HG03457 (cell line): ENCODE measurements at regions not wholly inside any gene's neighbourhood (a gene's known extent, or its start where the extent isn't known, plus 50 kb on each side); places are given as distances from the start of the nearest gene placed in this dataset.

ENCODE experiments used
- ATAC-seq: cut with Tn5 transposase; IDR thresholded peaks from one replicate; pipeline ENCODE4 v1.9.1; 2021; ENCODE audit warnings: moderate number of reproducible peaks; ENCODE audit not compliant: unreplicated experiment

DNA sequence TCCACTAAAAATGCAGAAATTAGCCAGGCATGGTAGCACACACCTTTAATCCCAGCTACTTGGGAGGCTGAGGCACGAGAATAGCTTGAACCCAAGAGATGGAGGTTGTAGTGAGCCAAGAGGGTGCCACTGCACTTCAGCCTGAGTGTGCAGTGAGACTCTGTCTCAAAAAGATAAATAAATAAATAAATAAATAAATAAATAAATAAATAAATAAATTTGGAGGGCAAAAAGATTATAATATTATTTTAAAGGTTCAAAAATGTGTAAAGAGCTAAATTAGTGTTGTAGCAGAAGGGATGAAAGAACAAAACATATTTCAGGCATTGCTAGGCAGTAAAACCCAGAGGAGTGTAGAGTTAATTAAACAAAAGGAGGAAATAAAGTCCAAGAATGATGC, 1136.4 kb upstream of the CDH2 start:
- ATAC-seq, result no peak

DNA sequence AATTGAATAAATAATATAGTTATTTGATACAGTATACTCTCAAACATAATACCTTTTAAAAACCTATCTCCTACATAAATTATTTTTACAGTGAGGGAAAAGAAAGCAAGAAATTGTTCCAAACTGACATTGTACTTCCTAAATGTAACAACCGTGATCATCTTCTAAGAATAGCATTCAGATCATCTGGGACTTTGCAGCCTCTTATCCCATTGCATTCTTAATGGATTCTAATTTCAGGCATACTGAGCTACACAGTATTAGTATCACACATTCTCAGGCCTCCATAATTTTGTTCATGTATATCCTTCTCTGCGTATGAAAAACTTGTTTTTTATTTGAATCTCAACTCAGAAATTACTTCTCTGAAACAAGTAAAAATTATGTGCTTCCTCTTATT, 1134.7 kb upstream of the CDH2 start:
- no peak for ATAC-seq

- ATAC-seq, result no peak
These were observed 1132.4 kb upstream of the CDH2 start for GRCh38 chr18:29309366-29309765.

- no peak for ATAC-seq
These were observed 1131.1 kb upstream of the CDH2 start for GRCh38 chr18:29307982-29308381.

- ATAC-seq, result no peak
These were observed 1130.3 kb upstream of the CDH2 start for GRCh38 chr18:29307231-29307630.

GRCh38 chr18:29305516-29305915, 1128.6 kb upstream of the CDH2 start:
- ATAC-seq, result no peak

- no peak for ATAC-seq
These were observed 1124.1 kb upstream of the CDH2 start for GRCh38 chr18:29301048-29301447.

GRCh38 chr18:29285471-29285870, 1108.5 kb upstream of the CDH2 start:
- ATAC-seq, result no peak

DNA sequence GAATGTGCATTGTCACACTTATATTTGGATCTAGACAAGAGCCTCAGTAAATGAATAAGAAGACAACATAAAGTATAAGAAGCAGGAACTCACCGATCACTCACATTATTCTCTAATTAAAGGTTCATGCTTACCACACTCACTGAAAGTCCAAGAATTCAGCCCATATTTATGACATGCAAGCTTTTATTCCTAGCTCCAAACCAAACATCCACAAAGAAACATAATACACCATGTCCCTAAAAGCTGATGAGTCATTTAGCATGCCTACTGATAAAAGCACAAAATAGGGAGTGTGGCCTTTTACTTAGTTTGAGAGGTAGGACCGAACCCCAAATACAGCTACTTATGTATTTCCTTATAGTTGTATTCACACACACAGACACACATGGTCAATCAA, 1094.6 kb upstream of the CDH2 start:
- no peak for ATAC-seq

DNA sequence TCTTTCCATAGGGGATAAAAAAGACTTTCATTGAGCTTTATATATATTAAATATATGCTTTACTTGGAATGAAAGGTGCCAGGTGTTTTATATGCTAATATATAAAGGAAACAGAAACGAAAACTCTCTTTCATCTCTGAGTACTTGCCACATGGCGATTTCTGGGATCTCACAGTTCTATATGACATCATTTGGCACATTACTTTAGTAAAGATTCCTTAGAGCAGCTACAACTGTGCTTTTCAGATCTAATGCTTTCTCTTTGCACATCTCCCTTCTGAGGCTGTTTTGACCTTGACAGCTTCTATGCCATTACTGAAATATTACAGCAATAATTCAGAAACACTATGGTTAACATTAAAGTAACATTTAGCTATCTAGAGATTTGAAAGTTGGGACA, 1082.9 kb upstream of the CDH2 start:
- ATAC-seq, result no peak

DNA sequence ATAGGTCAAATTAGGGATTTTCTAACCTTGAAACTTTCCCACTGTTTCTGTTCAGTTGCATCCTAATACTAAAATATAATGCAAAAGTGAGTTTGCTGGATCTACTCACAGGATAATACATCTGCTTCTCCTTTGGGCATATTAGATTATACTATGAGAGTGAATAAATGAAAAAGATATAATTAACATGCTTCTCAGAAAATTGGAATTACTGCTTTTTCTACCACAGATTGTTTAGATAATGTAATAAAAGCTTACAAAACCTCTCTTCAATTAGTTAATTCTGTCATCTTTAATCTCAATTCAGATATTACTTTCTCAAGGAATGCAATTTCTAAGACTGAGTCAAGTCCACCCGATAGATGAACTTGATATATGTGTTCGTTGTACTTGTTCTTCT, 1077.2 kb upstream of the CDH2 start:
- no peak for ATAC-seq

- ATAC-seq, result no peak
These were observed 1074.8 kb upstream of the CDH2 start for GRCh38 chr18:29251681-29252080.

DNA sequence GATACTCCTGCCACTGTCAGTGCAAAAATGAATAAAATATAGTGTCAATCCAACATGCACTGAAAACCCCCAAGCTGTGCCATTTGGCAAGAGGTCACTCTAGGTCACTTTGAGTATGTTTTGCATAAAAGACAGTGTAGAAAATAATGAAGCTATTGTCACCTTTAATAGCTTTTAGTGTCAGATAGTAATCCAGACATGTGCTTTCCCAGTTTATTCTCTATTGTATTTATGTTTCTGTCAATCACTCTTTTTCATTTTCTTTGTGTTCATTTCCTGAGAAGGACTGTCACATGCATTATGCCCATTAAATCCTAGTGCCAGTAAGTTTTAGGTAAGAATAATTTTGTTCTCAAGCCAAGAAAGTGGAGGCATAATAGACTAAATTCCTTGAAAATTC, 1073.9 kb upstream of the CDH2 start:
- no peak for ATAC-seq

DNA sequence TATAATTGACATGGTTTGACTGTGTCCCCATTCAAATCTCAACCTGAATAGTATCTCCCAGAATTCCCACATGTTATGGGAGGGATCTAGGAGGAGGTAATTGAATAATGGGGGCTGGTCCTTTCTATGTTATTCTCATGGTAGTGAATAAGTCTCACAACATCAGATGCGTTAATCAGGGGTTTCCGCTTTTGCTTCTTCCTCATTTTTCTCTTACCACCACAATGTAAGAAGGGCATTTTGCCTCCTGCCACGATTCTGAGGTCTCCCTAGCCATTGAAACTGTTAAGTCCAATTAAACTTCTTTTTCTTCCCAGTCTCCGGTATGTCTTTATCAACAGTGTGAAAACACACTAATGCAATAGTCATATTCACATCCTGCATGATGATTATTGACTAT, 1073.3 kb upstream of the CDH2 start:
- ATAC-seq, result no peak

DNA sequence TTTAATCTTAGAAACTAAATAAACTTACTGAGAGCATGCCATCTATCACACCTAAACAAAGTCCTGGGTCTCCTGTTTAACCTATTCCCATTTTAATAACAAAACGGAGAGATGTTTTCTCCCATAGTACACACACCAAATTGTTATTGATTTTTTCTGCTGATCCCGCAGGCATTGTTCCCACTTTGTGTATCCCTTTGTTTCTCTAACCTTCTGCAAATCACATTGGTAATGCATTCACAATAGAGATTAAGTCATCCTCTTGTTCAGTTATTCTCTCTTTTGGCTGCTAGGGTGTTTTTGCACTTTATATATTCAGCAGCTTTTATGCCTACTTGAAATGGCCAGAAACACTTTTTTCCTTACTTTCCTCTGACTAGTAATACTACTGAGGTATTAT, 1071.9 kb upstream of the CDH2 start:
- ATAC-seq, result no peak

DNA sequence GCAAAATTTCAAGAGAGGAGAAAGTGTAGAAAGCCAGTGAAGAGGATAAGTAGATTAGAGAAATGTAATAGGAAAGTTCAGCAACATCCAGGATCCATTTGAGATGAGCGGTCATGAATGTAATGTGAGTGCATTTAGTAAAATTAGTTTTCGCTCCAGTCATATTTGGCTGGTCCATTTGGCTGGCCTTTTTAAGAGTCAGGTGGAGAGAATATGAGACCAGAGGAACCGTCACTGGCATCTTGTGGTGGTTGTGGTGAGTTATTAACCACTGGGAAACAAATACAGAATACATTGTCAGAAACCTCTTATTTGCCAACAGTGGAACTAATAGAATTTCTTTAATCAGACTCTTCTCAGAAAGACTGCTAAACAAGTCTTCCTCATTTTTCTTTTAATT, 1064.3 kb upstream of the CDH2 start:
- ATAC-seq, result no peak

DNA sequence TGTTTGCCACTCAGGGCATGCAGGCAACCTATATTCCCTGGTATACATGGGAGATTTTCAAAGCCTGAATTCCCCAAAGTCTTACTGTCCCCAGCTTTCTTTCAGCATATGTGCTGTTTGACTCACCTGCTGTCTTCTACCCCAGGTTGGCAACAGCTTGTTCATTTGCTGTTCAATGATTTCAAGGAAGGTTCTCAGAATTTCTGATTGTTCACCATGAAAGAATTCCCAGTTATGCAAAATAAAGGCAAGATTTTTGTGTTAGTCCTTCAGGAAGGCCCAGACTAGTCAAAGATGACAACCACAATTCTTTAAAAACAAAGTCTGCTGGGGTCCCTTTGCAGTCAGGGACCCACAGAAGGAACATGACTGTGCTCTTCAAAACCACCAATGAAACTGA, 1057.8 kb upstream of the CDH2 start:
- no peak for ATAC-seq

GRCh38 chr18:29226213-29226612, 1049.3 kb upstream of the CDH2 start:
- ATAC-seq, result no peak

GRCh38 chr18:29225351-29225750, 1048.4 kb upstream of the CDH2 start:
- no peak for ATAC-seq

DNA sequence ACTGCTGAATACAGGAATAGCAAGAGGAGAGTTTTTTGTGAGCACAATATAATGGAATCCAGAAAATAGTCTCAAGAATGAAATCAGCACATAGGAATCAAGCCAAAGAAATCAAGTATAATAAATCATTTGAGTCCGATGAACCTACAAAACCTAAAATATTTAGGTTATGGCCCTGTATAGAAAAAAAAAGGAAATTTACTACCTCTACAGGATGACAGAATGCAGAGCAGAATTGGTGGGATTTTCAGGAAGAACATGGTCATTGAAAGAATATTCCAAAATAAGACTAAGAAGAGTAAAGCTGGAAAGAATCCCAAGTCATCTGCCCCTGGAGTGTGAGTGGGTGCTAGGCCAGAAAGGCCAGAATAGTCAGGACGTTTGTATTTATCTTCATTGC, 1041.2 kb upstream of the CDH2 start:
- no peak for ATAC-seq

GRCh38 chr18:29217124-29217915, 1040.4 kb upstream of the CDH2 start:
- no peak for ATAC-seq

DNA sequence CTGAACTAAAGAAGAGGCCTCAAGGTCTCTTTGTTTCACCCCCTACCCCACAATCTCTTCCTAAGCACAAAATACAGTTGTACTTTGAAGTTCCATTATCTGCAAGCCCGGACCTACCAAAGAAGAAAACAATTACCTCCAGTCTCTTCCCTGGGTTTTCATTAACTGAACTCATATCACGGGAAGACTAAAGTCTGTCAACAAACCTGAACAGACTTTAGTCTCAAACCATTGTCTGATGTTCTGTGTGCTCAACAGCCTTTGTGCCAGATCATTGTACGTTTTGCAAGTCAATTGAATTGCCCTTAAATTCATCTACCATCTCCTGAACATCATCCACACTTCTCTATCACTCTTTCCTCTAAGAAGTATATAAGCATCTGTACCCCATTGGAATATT, 1021.9 kb upstream of the CDH2 start:
- no peak for ATAC-seq

DNA sequence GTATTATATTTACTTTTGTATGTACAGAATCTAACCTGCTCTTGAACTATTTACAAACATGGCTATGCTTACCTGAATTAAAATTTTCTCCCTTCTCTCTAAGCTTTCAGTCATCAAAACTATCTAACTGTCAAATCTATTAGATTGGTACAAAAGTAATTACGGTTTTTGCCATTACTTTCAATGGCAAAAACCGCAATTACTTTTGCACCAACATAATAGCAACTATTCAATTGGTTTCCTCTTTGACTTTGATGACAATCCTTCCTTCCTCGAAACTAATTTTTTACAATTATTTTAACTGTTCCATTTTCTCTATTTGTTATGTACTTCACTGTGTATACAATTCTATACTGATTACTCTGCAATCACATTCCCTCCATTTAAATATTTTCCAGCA, 1019.4 kb upstream of the CDH2 start:
- no peak for ATAC-seq
